ENCODE measurements at regions not wholly inside any gene's neighbourhood (a gene's known extent, or its start where the extent isn't known, plus 50 kb on each side); places are given as distances from the start of the nearest gene placed in this dataset.

DNA sequence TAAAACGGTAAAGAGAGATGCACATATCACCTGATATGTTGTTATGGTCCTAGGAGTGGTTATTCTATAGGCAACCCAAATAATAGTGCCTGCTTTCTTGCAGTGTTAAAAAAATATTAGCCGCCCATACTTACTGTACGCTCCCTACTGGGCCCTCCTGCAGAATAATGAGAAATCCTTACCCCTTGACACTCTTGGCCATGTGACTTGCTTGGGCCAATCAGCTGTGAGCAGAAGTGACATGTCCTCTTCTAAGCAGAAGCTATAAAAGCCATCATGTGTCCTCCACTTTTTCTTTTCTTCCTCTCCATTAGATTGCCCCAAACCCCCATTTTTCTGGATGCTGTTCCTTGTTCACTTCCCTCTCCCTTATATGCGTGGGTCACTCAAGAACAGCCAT lies 90.5 kb upstream of the SPRED2 start:
- DNase-seq (ENCODE audit: low spot score), result no peak
- no peak overlapping the region for H3K27ac ChIP-seq
- TF ChIP-seq, protein P1, sequence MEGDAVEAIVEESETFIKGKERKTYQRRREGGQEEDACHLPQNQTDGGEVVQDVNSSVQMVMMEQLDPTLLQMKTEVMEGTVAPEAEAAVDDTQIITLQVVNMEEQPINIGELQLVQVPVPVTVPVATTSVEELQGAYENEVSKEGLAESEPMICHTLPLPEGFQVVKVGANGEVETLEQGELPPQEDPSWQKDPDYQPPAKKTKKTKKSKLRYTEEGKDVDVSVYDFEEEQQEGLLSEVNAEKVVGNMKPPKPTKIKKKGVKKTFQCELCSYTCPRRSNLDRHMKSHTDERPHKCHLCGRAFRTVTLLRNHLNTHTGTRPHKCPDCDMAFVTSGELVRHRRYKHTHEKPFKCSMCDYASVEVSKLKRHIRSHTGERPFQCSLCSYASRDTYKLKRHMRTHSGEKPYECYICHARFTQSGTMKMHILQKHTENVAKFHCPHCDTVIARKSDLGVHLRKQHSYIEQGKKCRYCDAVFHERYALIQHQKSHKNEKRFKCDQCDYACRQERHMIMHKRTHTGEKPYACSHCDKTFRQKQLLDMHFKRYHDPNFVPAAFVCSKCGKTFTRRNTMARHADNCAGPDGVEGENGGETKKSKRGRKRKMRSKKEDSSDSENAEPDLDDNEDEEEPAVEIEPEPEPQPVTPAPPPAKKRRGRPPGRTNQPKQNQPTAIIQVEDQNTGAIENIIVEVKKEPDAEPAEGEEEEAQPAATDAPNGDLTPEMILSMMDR (IDR thresholded peaks at IDR 0.05), result no peak
- H3K4me3 ChIP-seq, result no peak overlapping the region

DNA sequence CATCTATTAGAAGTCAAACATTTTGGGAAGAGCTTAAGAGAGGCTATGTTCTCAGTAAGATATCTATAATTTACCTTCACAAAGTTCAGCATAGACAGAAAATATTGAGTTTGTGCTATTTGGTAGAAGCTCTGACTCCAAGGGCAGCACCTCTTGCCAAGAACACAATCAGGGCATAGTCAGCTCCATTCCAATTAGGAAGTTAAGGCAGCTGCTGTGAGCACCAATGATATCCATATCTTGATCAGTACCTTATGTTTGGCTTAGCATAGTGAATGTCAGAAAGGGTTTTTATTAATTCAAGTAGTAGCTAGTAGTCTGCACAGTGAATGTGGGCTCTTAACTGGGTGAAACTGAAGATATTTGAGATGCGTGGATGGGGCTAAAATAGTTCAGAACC lies 86.4 kb upstream of the SPRED2 start:
- TF ChIP-seq, protein P1 (IDR thresholded peaks at IDR 0.05), result no peak
- Histone ChIP-seq H3K27ac (no peak overlapping the region), H3K4me3 (no peak overlapping the region)
- peak; percentile 0 for DNase-seq (ENCODE audit: low spot score)

DNA sequence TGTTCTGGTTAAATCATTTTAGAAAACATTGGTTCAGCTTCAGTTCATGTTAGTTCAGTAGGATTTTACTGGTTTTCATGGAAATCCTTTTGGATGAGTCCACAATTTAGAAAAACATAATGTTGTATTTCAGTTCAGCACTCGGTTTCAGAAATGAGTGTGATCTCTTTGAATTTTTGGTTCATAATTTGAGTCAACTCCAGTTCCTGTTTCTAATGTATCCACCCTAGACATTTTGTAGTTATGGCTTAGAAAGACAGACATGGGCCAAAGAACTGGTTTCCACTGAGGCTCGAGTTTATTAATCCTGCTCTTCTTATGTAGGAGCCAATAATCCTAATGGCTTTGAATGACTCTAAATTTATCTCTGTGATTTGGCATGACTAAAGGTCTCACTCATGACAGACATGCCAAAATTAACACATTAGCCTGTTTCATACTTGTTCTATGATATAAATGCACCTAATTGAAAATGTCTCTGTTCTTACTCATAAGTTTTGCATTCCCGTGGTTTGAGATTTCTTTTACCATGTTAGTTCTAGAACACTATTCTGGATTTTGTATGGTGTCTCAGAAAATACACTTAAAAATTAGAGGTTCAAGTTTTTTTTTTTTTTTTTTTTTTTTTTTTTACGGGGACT lies 82.3 kb upstream of the SPRED2 start:
- H3K4me3 ChIP-seq, result no peak overlapping the region
- no peak overlapping the region for H3K27ac ChIP-seq
- TF ChIP-seq, protein P1 (IDR thresholded peaks at IDR 0.05), result no peak
- no peak for DNase-seq (ENCODE audit: low spot score)

DNA sequence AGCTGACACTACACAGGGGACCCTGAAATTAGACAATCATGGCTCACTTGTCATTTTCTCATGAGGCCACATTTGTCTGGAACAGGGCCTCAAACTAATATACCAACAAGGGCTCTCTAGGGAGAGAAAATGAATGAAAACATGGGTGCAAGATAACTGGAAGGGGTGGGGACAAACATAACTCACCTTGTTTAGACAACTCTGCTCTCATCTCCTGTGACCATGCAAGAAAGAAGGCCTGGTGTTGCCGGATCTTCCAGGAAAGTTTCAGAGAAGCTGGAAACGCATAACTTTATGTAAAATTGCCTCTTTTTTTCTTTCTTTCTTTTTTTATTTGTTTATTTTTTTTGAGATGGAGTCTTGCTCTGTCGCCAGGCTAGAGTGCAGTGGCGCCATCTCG lies 80.4 kb upstream of the SPRED2 start:
- TF ChIP-seq, protein P1 (IDR thresholded peaks at IDR 0.05), result no peak
- Histone ChIP-seq H3K4me3 (no peak overlapping the region), H3K27ac (no peak overlapping the region)
- DNase-seq (ENCODE audit: low spot score), result no peak

DNA sequence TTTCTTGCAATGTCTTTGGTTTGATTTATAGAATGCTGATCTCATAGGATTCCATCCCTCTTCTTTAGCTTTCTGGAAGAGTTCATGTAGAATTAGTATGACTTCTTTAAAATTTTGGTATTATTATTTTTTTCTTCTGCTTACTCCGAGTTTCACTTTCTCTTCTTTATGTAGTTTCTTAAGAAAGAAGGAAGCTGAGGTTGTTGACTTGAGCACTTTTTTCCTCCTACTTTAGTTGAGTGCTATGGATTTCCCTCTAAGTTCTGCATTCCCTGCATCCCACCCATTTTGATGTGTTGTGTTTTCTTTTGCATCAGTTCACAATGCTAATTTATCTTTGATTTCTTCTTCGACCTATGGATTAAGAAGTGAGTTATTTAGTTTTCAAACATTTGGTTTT lies 78.9 kb upstream of the SPRED2 start:
- no peak for DNase-seq (ENCODE audit: low spot score)
- no peak overlapping the region for H3K4me3 ChIP-seq
- TF ChIP-seq, protein P1 (IDR thresholded peaks at IDR 0.05), result no peak
- H3K27ac ChIP-seq, result no peak overlapping the region

DNA sequence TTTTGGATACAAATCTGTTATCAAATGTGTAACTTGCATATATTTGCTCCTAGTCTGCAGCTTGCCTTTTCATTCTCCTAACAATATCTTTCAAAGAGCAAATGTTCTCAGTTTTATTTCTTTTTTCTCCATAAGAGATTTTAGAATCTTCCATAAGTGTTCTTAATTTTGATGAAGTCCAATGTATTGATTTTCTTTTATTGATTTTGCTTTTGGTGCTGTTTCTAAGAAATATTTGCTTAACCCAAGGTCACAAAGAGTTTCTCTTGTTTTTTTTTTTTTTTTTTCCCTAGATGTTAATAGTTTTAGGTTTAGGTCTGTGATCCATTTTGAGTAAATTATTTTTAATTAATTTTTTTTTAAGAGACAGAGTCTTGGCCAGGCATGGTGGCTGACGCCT lies 75.8 kb upstream of the SPRED2 start:
- TF ChIP-seq, protein P1 (IDR thresholded peaks at IDR 0.05), result no peak

More for the DNA sequence above, 75.8 kb upstream of the SPRED2 start:
- no peak overlapping the region for H3K27ac ChIP-seq
- DNase-seq (ENCODE audit: low spot score), result no peak
- H3K4me3 ChIP-seq, result no peak overlapping the region

All from coronary artery (tissue), 2 donors.